Stimulated activated CD4-positive, alpha-beta T cell treated with anti-CD3 and anti-CD28 coated beads, Interleukin-1b, Interleukin-23, amount 100 ng/mL, for 24 hours (primary cell): ENCODE measurements at regions not wholly inside any gene's neighbourhood (a gene's known extent, or its start where the extent isn't known, plus 50 kb on each side); places are given as distances from the start of the nearest gene placed in this dataset.

Source experiments
- DNase-seq, 4 experiments: peaks; one replicate each; pipeline ENCODE4 v3.0.0-alpha.2; 2020; ENCODE audit warnings: low read depth in 4 of 4, low spot score in 1 of 4

DNA sequence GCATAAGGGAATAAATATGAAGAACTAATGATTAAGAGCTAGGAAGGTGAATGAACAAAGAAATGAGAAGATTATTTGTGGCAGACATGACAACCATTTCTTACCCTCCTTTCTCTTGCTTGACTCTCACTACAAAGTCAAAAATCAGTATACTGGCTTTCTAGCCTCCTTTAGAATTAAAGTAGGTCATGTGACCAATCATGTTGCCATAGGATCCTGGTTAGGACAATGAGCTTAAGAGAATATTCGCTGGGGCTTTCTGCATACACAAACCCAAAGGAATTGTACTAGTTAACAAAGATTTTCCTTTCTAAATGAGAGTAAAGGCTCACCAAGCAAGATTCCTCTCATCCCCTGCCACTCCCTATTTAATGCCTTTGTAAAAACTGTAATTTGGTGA, 76.0 kb upstream of the ID4 start:
- no peak for DNase-seq

DNA sequence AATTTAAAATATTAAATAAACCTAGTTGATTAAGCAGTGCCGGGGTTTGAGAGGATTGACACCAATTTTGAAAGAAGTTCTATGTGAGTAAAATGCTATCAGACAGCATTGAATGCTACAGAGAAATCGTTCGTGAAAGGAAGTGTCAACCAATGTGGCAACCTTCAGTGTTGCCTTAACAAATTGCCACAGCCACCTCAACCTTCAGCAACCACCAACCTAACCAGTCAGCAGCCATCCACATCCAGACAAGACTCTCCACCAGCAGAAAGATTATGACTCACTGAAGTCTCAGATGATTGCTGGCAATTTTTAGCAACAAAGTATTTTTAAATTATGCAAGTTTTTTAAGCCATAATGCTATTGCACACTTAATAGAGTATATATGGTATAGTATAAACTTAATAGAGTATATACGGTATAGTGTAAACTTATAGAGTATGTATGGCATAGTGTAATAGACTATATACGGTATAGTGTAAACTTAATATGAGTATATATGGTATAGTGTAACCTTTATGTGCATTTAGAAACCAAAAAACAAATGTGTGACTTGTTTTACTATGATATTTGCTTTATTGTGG, 65.3 kb upstream of the ID4 start:
- no peak for DNase-seq

DNA sequence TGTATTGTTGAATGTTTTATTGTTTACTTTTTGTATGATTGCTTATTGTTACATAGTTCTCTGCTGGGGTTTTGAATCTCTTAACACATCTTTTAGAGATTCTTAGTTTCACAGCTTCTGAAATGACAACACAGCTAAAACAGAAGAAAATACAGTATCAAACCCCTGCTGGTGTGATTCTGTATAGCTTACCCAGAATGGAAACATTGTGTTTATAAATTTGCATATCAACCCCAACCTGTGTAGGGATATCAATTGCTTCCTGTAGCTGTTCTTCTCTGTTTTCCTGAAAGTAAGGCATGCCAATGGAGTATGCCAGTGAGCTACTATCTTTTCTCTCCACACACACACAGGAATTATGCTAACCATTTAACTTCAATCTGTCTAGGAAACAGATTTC, 64.3 kb upstream of the ID4 start:
- DNase-seq: no peak

- DNase-seq: no peak
Observed at GRCh38 chr6:19781269-19781668, 55.9 kb upstream of the ID4 start.

GRCh38 chr6:19782588-19782987, 54.6 kb upstream of the ID4 start:
- DNase-seq: no peak
